ENCODE measurements at regions not wholly inside any gene's neighbourhood (a gene's known extent, or its start where the extent isn't known, plus 50 kb on each side); places are given as distances from the start of the nearest gene placed in this dataset.

- no peaks in the 10 kb centered on the region for H3K27me3 ChIP-seq (replicated peaks)
- no peak for DNase-seq
- in situ Hi-C loops (cut with HindIII; ENCODE audit: low pct_ligation_motif_present, low sequenced_read_pairs): no loop called here
- H3K27ac ChIP-seq: no peak overlapping the region
- H3K36me3 ChIP-seq (replicated peaks): no peaks in the 10 kb centered on the region
- peak; percentile 37 for TF ChIP-seq CTCF (IDR thresholded peaks at IDR 0.05; ENCODE audit: low read depth, low read length, missing control alignments)
- H3K4me3 ChIP-seq (ENCODE audit: low read depth, low read length): no peak overlapping the region
These were observed 90.8 kb upstream of the CALM2 start for GRCh38 chr2:47266939-47267710.

GRCh38 chr2:47265751-47266231, 89.5 kb upstream of the CALM2 start:
- Histone ChIP-seq H3K4me3 (ENCODE audit: low read depth, low read length) (no peak overlapping the region), H3K27me3 (replicated peaks) (no peaks in the 10 kb centered on the region), H3K27ac (no peak overlapping the region), H3K36me3 (replicated peaks) (no peaks in the 10 kb centered on the region)
- in situ Hi-C loops (cut with HindIII; ENCODE audit: low pct_ligation_motif_present, low sequenced_read_pairs): no loop called here
- no peak for TF ChIP-seq CTCF (IDR thresholded peaks at IDR 0.05; ENCODE audit: low read depth, low read length, missing control alignments)
- DNase-seq: no peak

GRCh38 chr2:47265158-47265557, 88.8 kb upstream of the CALM2 start:
- no peaks in the 10 kb centered on the region for H3K27me3 ChIP-seq (replicated peaks)
- in situ Hi-C loops (cut with HindIII; ENCODE audit: low pct_ligation_motif_present, low sequenced_read_pairs): no loop called here

GRCh38 chr2:47264686-47265085, 88.4 kb upstream of the CALM2 start:
- in situ Hi-C loops (cut with HindIII; ENCODE audit: low pct_ligation_motif_present, low sequenced_read_pairs): no loop called here
- no peak overlapping the region for H3K4me3 ChIP-seq (ENCODE audit: low read depth, low read length)
- no peak for DNase-seq
- no peak overlapping the region for H3K27ac ChIP-seq
- no peak for TF ChIP-seq CTCF (IDR thresholded peaks at IDR 0.05; ENCODE audit: low read depth, low read length, missing control alignments)
- H3K27me3 ChIP-seq (replicated peaks): no peaks in the 10 kb centered on the region
- no peaks in the 10 kb centered on the region for H3K36me3 ChIP-seq (replicated peaks)

More at GRCh38 chr2:47265158-47265557, 88.8 kb upstream of the CALM2 start:
- Histone ChIP-seq H3K27ac (no peak overlapping the region), H3K36me3 (replicated peaks) (no peaks in the 10 kb centered on the region), H3K4me3 (ENCODE audit: low read depth, low read length) (no peak overlapping the region)
- DNase-seq: no peak
- no peak for TF ChIP-seq CTCF (IDR thresholded peaks at IDR 0.05; ENCODE audit: low read depth, low read length, missing control alignments)

- TF ChIP-seq CTCF (IDR thresholded peaks at IDR 0.05; ENCODE audit: low read depth, low read length, missing control alignments): peak; percentile 30
- no peak for DNase-seq
- Histone ChIP-seq H3K27ac (no peak overlapping the region), H3K27me3 (replicated peaks) (no peaks in the 10 kb centered on the region), H3K36me3 (replicated peaks) (no peaks in the 10 kb centered on the region), H3K4me3 (ENCODE audit: low read depth, low read length) (no peak overlapping the region)
- in situ Hi-C loops (cut with HindIII; ENCODE audit: low pct_ligation_motif_present, low sequenced_read_pairs): no loop called here
These were observed 87.8 kb upstream of the CALM2 start for GRCh38 chr2:47264143-47264542.

GRCh38 chr2:47262657-47263056, 86.3 kb upstream of the CALM2 start:
- Histone ChIP-seq H3K36me3 (replicated peaks) (no peaks in the 10 kb centered on the region), H3K4me3 (ENCODE audit: low read depth, low read length) (no peak overlapping the region), H3K27ac (no peak overlapping the region), H3K27me3 (replicated peaks) (no peaks in the 10 kb centered on the region)
- no peak for DNase-seq
- in situ Hi-C loops (cut with HindIII; ENCODE audit: low pct_ligation_motif_present, low sequenced_read_pairs): no loop called here
- no peak for TF ChIP-seq CTCF (IDR thresholded peaks at IDR 0.05; ENCODE audit: low read depth, low read length, missing control alignments)
